HK-2 (cell line): ENCODE measurements at regions not wholly inside any gene's neighbourhood (a gene's known extent, or its start where the extent isn't known, plus 50 kb on each side); places are given as distances from the start of the nearest gene placed in this dataset.
A peak's percentile ranks its signal among the peaks of the same experiment; 100 is the strongest.

Source experiments
- DNase-seq: peaks from one replicate; pipeline ENCODE4 v3.0.0-alpha.2; 2018; ENCODE audit not compliant: unreplicated experiment

GRCh38 chr4:24637173-24637572, 52.8 kb upstream of the DHX15 start:
- DNase-seq = no peak

GRCh38 chr4:24638396-24638875, 54.1 kb upstream of the DHX15 start:
- DNase-seq = no peak

GRCh38 chr4:24639714-24640113, 55.4 kb upstream of the DHX15 start:
- DNase-seq = no peak

- DNase-seq = no peak
These were observed 56.0 kb upstream of the DHX15 start for GRCh38 chr4:24640366-24640765.

- peak; percentile 62 for DNase-seq
These were observed 58.7 kb upstream of the DHX15 start for GRCh38 chr4:24642981-24643547.

GRCh38 chr4:24643774-24644520, 59.6 kb upstream of the DHX15 start:
- no peak for DNase-seq

GRCh38 chr4:24644983-24645764, 60.8 kb upstream of the DHX15 start:
- no peak for DNase-seq

GRCh38 chr4:24645765-24646550, 61.6 kb upstream of the DHX15 start:
- no peak for DNase-seq

- DNase-seq = no peak
These were observed 62.6 kb upstream of the DHX15 start for GRCh38 chr4:24646798-24647460.

- no peak for DNase-seq
These were observed 66.7 kb upstream of the DHX15 start for GRCh38 chr4:24650849-24651640.

GRCh38 chr4:24655326-24655725, 71.0 kb upstream of the DHX15 start:
- no peak for DNase-seq

GRCh38 chr4:24655971-24656370, 71.6 kb upstream of the DHX15 start:
- DNase-seq = peak; percentile 25

GRCh38 chr4:24656906-24657305, 72.6 kb upstream of the DHX15 start:
- no peak for DNase-seq

GRCh38 chr4:24657768-24658617, 73.6 kb upstream of the DHX15 start:
- peak; percentile 84 for DNase-seq

GRCh38 chr4:24659241-24659961, 75.0 kb upstream of the DHX15 start:
- no peak for DNase-seq

- no peak for DNase-seq
These were observed 77.7 kb upstream of the DHX15 start for GRCh38 chr4:24662056-24662455.

- DNase-seq = no peak
These were observed 78.2 kb upstream of the DHX15 start for GRCh38 chr4:24662542-24662941.

GRCh38 chr4:24664956-24665355, 80.6 kb upstream of the DHX15 start:
- DNase-seq = no peak

GRCh38 chr4:24666316-24666715, 82.0 kb upstream of the DHX15 start:
- no peak for DNase-seq
